Left ventricle myocardium inferior (tissue), 1 donor: ENCODE measurements at regions not wholly inside any gene's neighbourhood (a gene's known extent, or its start where the extent isn't known, plus 50 kb on each side); places are given as distances from the start of the nearest gene placed in this dataset.

Source experiments
- DNase-seq: peaks from one replicate; pipeline ENCODE4 v3.0.0-alpha.2; 2020
- H3K27ac ChIP-seq: fragments of 200-600 bp; replicated peaks from 2 replicates; pipeline ENCODE4 v1.8.0; 2021
- H3K27me3 ChIP-seq: fragments of 200-600 bp; 2 replicates; pipeline ENCODE4 v1.8.0; 2021; ENCODE audit warnings: low read depth
- H3K36me3 ChIP-seq: fragments of 200-600 bp; 2 replicates; pipeline ENCODE4 v1.8.0; 2021
- H3K4me1 ChIP-seq: fragments of 200-600 bp; 2 replicates; pipeline ENCODE4 v1.8.0; 2021
- H3K4me3 ChIP-seq: fragments of 200-600 bp; 2 replicates; pipeline ENCODE4 v1.8.0; 2021; ENCODE audit warnings: mild to moderate bottlenecking, moderate library complexity
- H3K9me3 ChIP-seq: fragments of 200-600 bp; replicated peaks from 2 replicates; pipeline ENCODE4 v1.8.0; 2021
- CTCF ChIP-seq: fragments of 200-600 bp; IDR thresholded peaks from 2 replicates; pipeline ENCODE4 v1.8.0; 2021; ENCODE audit warnings: antibody characterized with exemption, mild to moderate bottlenecking, borderline replicate concordance
- intact Hi-C: fragments of 100-400 bp; cut with micrococcal nuclease; formaldehyde crosslinking; loops from one replicate; pipeline ENCODE4 v1.11.0; 2022
- donor health status: DM: no; HTN: yes; CAD: no; lungs with severe emphysema.

- Histone ChIP-seq H3K27ac (no peak overlapping the region), H3K36me3 (no peaks in the 10 kb centered on the region), H3K4me1 (no peaks in the 10 kb centered on the region), H3K27me3 (no peaks in the 10 kb centered on the region), H3K9me3 (peaks cover 42% of the 10 kb centered on the region), H3K4me3 (no peak overlapping the region)
- intact Hi-C loops: no loop called here
- no peak for TF ChIP-seq CTCF
- no peak for DNase-seq
Observed at GRCh38 chr2:145992572-145992971, 1472.7 kb upstream of the ZEB2 start.

GRCh38 chr2:145987793-145988192, 1467.9 kb upstream of the ZEB2 start:
- Histone ChIP-seq H3K9me3 (no peaks in the 10 kb centered on the region), H3K4me3 (no peak overlapping the region), H3K4me1 (no peaks in the 10 kb centered on the region), H3K27me3 (no peaks in the 10 kb centered on the region), H3K27ac (no peak overlapping the region), H3K36me3 (no peaks in the 10 kb centered on the region)
- intact Hi-C loops: no loop called here
- no peak for DNase-seq
- TF ChIP-seq CTCF: no peak

- intact Hi-C loops: no loop called here
- no peaks in the 10 kb centered on the region for H3K9me3 ChIP-seq
- DNase-seq: no peak
- H3K4me1 ChIP-seq: no peaks in the 10 kb centered on the region
- no peak overlapping the region for H3K4me3 ChIP-seq
- no peaks in the 10 kb centered on the region for H3K36me3 ChIP-seq
- no peak for TF ChIP-seq CTCF
- H3K27me3 ChIP-seq: no peaks in the 10 kb centered on the region
- no peak overlapping the region for H3K27ac ChIP-seq
Observed at GRCh38 chr2:145985517-145985916, 1465.6 kb upstream of the ZEB2 start.

GRCh38 chr2:145984580-145984979, 1464.7 kb upstream of the ZEB2 start:
- no peaks in the 10 kb centered on the region for H3K9me3 ChIP-seq
- no peaks in the 10 kb centered on the region for H3K27me3 ChIP-seq
- H3K4me1 ChIP-seq: no peaks in the 10 kb centered on the region
- H3K4me3 ChIP-seq: no peak overlapping the region
- H3K36me3 ChIP-seq: no peaks in the 10 kb centered on the region
- no peak for DNase-seq
- TF ChIP-seq CTCF: no peak
- no peak overlapping the region for H3K27ac ChIP-seq
- intact Hi-C loops: no loop called here

GRCh38 chr2:145980318-145980717, 1460.4 kb upstream of the ZEB2 start:
- intact Hi-C loops: no loop called here
- H3K27ac ChIP-seq: no peak overlapping the region
- no peaks in the 10 kb centered on the region for H3K27me3 ChIP-seq
- H3K4me1 ChIP-seq: no peaks in the 10 kb centered on the region
- TF ChIP-seq CTCF: no peak
- no peaks in the 10 kb centered on the region for H3K9me3 ChIP-seq
- H3K4me3 ChIP-seq: no peak overlapping the region
- no peak for DNase-seq
- no peaks in the 10 kb centered on the region for H3K36me3 ChIP-seq

GRCh38 chr2:145975406-145975805, 1455.5 kb upstream of the ZEB2 start:
- DNase-seq: no peak
- H3K27me3 ChIP-seq: no peaks in the 10 kb centered on the region
- no peak for TF ChIP-seq CTCF
- no peaks in the 10 kb centered on the region for H3K4me1 ChIP-seq
- H3K4me3 ChIP-seq: no peak overlapping the region
- H3K9me3 ChIP-seq: no peaks in the 10 kb centered on the region
- H3K36me3 ChIP-seq: no peaks in the 10 kb centered on the region
- no peak overlapping the region for H3K27ac ChIP-seq
- intact Hi-C loops: no loop called here
